ENCODE measurements at regions not wholly inside any gene's neighbourhood (a gene's known extent, or its start where the extent isn't known, plus 50 kb on each side); places are given as distances from the start of the nearest gene placed in this dataset.

- TF ChIP-seq TEAD4 (IDR thresholded peaks at IDR 0.05; ENCODE audit: borderline replicate concordance, insufficient read depth) (peak; percentile 41; the same call in 1 of the 2 replicates), USF1 (IDR thresholded peaks at IDR 0.05; ENCODE audit: borderline replicate concordance, low read depth) (no peak)
Observed at GRCh38 chr18:45248240-45248903, 366.9 kb upstream of the SLC14A2 start (continued).

GRCh38 chr18:45249246-45249661 lies 366.0 kb upstream of the SLC14A2 start:
- Histone ChIP-seq H3K27ac (ENCODE audit: low read depth in 2 of 2, low read length in 1 of 2) (peak overlapping the region; percentile 55 to 96; a peak in 3 of 4 replicates), H3K79me2 (ENCODE audit: insufficient read depth) (no peaks in the 10 kb centered on the region), H3F3A (replicated peaks; ENCODE audit: insufficient read depth) (peaks cover 14% of the 10 kb centered on the region), H4K20me1 (ENCODE audit: insufficient read depth) (no peaks in the 10 kb centered on the region), H3K9me3 (no peaks in the 10 kb centered on the region), H3K27me3 (ENCODE audit: insufficient read depth) (no peaks in the 10 kb centered on the region), H3K36me3 (replicated peaks in 1 of 2; ENCODE audit: control insufficient read depth in 1 of 2, insufficient read depth in 2 of 2, low read length in 1 of 2) (no peaks in the 10 kb centered on the region), H3K9ac (no peak overlapping the region), H3K4me2 (no peak overlapping the region), H2AFZ (ENCODE audit: low read depth) (no peak overlapping the region), H3K9me2 (no peaks in the 10 kb centered on the region), H3K4me3 (ENCODE audit: low read depth in 2 of 2, low read length in 1 of 2) (no peak overlapping the region), H3K4me1 (ENCODE audit: control insufficient read depth in 1 of 2, insufficient read depth in 2 of 2, low read depth in 1 of 2, low read length in 1 of 2) (peaks cover 4 to 21% of the 10 kb centered on the region in 2 experiments; a peak in 2 of 4 replicates)
- 72% methylated on average over 1 of the region's 1 CpG for WGBS (ENCODE audit: low lambda C conversion rate)
- POLR2A ChIA-PET: no interaction called here
- CTCF ChIA-PET: interaction anchor here (0.7 kb wide), 1 partner anchor 293 kb away, joined by 3 read pairs; no protein-coding TSS in a partner anchor
- TF ChIP-seq MEF2A (IDR thresholded peaks at IDR 0.05; ENCODE audit: borderline replicate concordance, low read depth) (no peak), PBX3 (IDR thresholded peaks at IDR 0.05) (peak; percentile 79), GABPA (IDR thresholded peaks at IDR 0.05; ENCODE audit: low read depth) (no peak), POLR2AphosphoS5 (IDR thresholded peaks at IDR 0.05; ENCODE audit: low read depth, low read length) (peak; percentile 22; the same call in 1 of the 2 replicates), EP300 (IDR thresholded peaks at IDR 0.05; ENCODE audit: borderline replicate concordance in 1 of 2, low read depth in 1 of 2, low read length in 1 of 2) (peak in 1 of 2 experiments; percentile 45; a peak in 1 of 4 replicates), NFIC (IDR thresholded peaks at IDR 0.05; ENCODE audit: borderline replicate concordance) (peak; percentile 26; the same call in 1 of the 2 replicates), TEAD4 (IDR thresholded peaks at IDR 0.05; ENCODE audit: borderline replicate concordance, insufficient read depth) (no peak), GATA2 (CRISPR knock-in tag; IDR thresholded peaks at IDR 0.05) (0 out of 2 replicates have a peak, but pooled peaks have one; percentile 11), FOSL2 (IDR thresholded peaks at IDR 0.05; ENCODE audit: borderline replicate concordance, low read depth) (no peak), JUND (IDR thresholded peaks at IDR 0.05) (0 out of 2 replicates have a peak, but pooled peaks have one; percentile 16), TCF12 (IDR thresholded peaks at IDR 0.05) (peak; percentile 87)
- peak; percentile 27 for DNase-seq

- DNase-seq: no peak
- no peaks in the 10 kb centered on the region for H3K9me3 ChIP-seq
- POLR2A ChIA-PET: no interaction called here
- no peak overlapping the region for H3K4me2 ChIP-seq
- H2AFZ ChIP-seq (ENCODE audit: low read depth): no peak overlapping the region
- CTCF ChIA-PET: no interaction called here
- H3K36me3 ChIP-seq (replicated peaks in 1 of 2; ENCODE audit: control insufficient read depth in 1 of 2, insufficient read depth in 2 of 2, low read length in 1 of 2): no peaks in the 10 kb centered on the region
- no peak overlapping the region for H3K9ac ChIP-seq
- H3K4me3 ChIP-seq (ENCODE audit: low read depth in 2 of 2, low read length in 1 of 2): no peak overlapping the region
- H3K27me3 ChIP-seq (ENCODE audit: insufficient read depth): no peaks in the 10 kb centered on the region
- peak overlapping the region; percentile 28 to 96; a peak in 1 of 4 replicates for H3K27ac ChIP-seq (ENCODE audit: low read depth in 2 of 2, low read length in 1 of 2)
- peaks cover 14% of the 10 kb centered on the region for H3F3A ChIP-seq (replicated peaks; ENCODE audit: insufficient read depth)
- no peaks in the 10 kb centered on the region for H3K79me2 ChIP-seq (ENCODE audit: insufficient read depth)
- no peaks in the 10 kb centered on the region for H3K9me2 ChIP-seq
- 76% methylated on average over 3 of the region's 3 CpGs for WGBS (ENCODE audit: low lambda C conversion rate)
- TF ChIP-seq JUND (IDR thresholded peaks at IDR 0.05) (no peak), POLR2AphosphoS5 (IDR thresholded peaks at IDR 0.05; ENCODE audit: low read depth, low read length) (no peak), SMC3 (IDR thresholded peaks at IDR 0.05; ENCODE audit: low read depth, low read length) (no peak), NFIC (IDR thresholded peaks at IDR 0.05; ENCODE audit: borderline replicate concordance) (no peak), EP300 (IDR thresholded peaks at IDR 0.05; ENCODE audit: borderline replicate concordance in 1 of 2, low read depth in 1 of 2, low read length in 1 of 2) (no peak), FOSL2 (IDR thresholded peaks at IDR 0.05; ENCODE audit: borderline replicate concordance, low read depth) (no peak), CHD2 (IDR thresholded peaks at IDR 0.05; ENCODE audit: low read length, partially characterized antibody) (no peak), YY1 (IDR thresholded peaks at IDR 0.05; ENCODE audit: low read depth) (no peak), USF1 (IDR thresholded peaks at IDR 0.05; ENCODE audit: borderline replicate concordance, low read depth) (no peak), USF2 (IDR thresholded peaks at IDR 0.05; ENCODE audit: borderline replicate concordance, low read depth, low read length) (no peak), IRF3 (IDR thresholded peaks at IDR 0.05; ENCODE audit: low read depth, low read length) (no peak), SIN3A (IDR thresholded peaks at IDR 0.05; ENCODE audit: borderline replicate concordance, low read depth, low read length) (no peak)
- H4K20me1 ChIP-seq (ENCODE audit: insufficient read depth): no peaks in the 10 kb centered on the region
- peaks cover 0 to 32% of the 10 kb centered on the region in 2 experiments; a peak in 2 of 4 replicates for H3K4me1 ChIP-seq (ENCODE audit: control insufficient read depth in 1 of 2, insufficient read depth in 2 of 2, low read depth in 1 of 2, low read length in 1 of 2)
Observed at GRCh38 chr18:45250479-45250878, 364.8 kb upstream of the SLC14A2 start.

Data from SK-N-SH (cell line).